ENCODE measurements at regions not wholly inside any gene's neighbourhood (a gene's known extent, or its start where the extent isn't known, plus 50 kb on each side); places are given as distances from the start of the nearest gene placed in this dataset.

DNA sequence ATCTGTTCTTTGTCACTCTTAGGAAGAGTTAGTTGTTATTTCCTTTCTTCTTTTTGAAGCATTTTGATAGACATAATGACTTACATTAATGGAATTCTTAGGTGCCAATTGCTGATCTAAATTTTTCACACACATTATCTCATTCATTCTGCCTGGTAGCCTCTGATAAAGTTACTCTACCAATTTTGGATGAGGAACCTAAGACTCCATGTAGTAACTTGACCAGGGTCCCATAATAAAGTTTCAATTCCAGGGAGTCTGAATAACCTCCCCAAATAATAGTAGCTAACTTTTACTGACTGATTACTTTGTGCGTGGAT, 73.2 kb upstream of the CITED2 start:
- no peak for TF ChIP-seq CTCF (conservative IDR thresholded peaks at IDR 0.05)
- TF ChIP-seq EZH2 (IDR thresholded peaks at IDR 0.05; ENCODE audit: low read depth): no peak

Measured in PC-9 (cell line).